C4-2B (cell line): ENCODE measurements at regions not wholly inside any gene's neighbourhood (a gene's known extent, or its start where the extent isn't known, plus 50 kb on each side); places are given as distances from the start of the nearest gene placed in this dataset.

Experiments used
- ZFX ChIP-seq: fragments of 450-650 bp; IDR thresholded peaks from 2 replicates; pipeline ENCODE4 v1.6.1; 2017
- TF ChIP-seq, protein P1 (sequence below): fragments of 450-650 bp; conservative IDR thresholded peaks from 2 replicates; pipeline ENCODE4 v1.5.1; 2017; ENCODE audit warnings: mild to moderate bottlenecking

DNA sequence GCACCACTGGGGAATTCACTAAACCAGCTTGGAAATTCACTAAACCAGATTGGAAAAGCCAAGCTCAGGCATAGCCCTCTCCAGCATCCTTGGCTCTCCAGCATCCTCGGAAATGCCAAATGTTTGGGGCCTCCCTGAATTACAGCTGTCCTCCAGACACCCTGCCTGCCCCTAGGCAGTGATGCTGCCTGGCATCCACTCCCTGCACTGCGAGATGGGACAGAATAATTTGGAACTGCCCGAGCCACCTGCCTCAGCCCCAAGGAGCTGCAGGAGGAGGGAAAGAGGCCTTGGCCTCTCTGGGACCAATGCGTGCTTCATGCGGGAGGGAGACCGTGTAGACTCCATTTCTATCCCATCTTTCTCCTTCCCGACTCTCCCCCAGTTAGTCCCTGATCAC is 64.3 kb downstream of the INSIG1 start:
- TF ChIP-seq, protein P1, sequence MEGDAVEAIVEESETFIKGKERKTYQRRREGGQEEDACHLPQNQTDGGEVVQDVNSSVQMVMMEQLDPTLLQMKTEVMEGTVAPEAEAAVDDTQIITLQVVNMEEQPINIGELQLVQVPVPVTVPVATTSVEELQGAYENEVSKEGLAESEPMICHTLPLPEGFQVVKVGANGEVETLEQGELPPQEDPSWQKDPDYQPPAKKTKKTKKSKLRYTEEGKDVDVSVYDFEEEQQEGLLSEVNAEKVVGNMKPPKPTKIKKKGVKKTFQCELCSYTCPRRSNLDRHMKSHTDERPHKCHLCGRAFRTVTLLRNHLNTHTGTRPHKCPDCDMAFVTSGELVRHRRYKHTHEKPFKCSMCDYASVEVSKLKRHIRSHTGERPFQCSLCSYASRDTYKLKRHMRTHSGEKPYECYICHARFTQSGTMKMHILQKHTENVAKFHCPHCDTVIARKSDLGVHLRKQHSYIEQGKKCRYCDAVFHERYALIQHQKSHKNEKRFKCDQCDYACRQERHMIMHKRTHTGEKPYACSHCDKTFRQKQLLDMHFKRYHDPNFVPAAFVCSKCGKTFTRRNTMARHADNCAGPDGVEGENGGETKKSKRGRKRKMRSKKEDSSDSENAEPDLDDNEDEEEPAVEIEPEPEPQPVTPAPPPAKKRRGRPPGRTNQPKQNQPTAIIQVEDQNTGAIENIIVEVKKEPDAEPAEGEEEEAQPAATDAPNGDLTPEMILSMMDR = no peak
- no peak for TF ChIP-seq ZFX
